Heart right ventricle (tissue), 16 donors: ENCODE measurements at regions not wholly inside any gene's neighbourhood (a gene's known extent, or its start where the extent isn't known, plus 50 kb on each side); places are given as distances from the start of the nearest gene placed in this dataset.

Experiments used
- ATAC-seq, 8 donors: fragments of 200-7000 bp; cut with Tn5 transposase; one replicate each; pipeline ENCODE4 v1.9.1; 2020; ENCODE audit warnings: mild to moderate bottlenecking in 8 of 8, moderate library complexity in 8 of 8, moderate number of reproducible peaks in 1 of 8
- DNase-seq, 2 donors: peaks; one replicate each; pipeline ENCODE4 v3.0.0-alpha.2; 2020
- H3K27ac ChIP-seq, 10 donors: fragments of 200-600 bp; sonication (generic) in 2 of 10; one replicate each; pipeline versions ENCODE4 v1.5.0 to v1.8.0; 2020 to 2022; ENCODE audit warnings: mild to moderate bottlenecking in 3 of 10
- H3K27me3 ChIP-seq, 7 donors: fragments of 200-600 bp; one replicate each; pipeline ENCODE4 v1.8.0; 2021 to 2022; ENCODE audit warnings: mild to moderate bottlenecking in 2 of 7
- H3K36me3 ChIP-seq, 9 donors: fragments of 200-600 bp; sonication (generic) in 1 of 9; one replicate each; pipeline versions ENCODE4 v1.5.0 to v1.8.0; 2020 to 2022; ENCODE audit warnings: mild to moderate bottlenecking in 2 of 9
- H3K4me1 ChIP-seq, 9 donors: fragments of 200-600 bp; sonication (generic) in 1 of 9; one replicate each; pipeline versions ENCODE4 v1.5.0 to v1.8.0; 2020 to 2022; ENCODE audit warnings: mild to moderate bottlenecking in 4 of 9
- H3K4me3 ChIP-seq, 10 donors: fragments of 200-600 bp; sonication (generic) in 2 of 10; one replicate each; pipeline versions ENCODE4 v1.5.0 to v1.8.0; 2020 to 2022; ENCODE audit warnings: mild to moderate bottlenecking in 7 of 10, moderate library complexity in 2 of 10
- H3K9me3 ChIP-seq, 11 donors: fragments of 200-600 bp in 10 of 11; sonication (generic) in 2 of 11; one replicate each; pipeline versions ENCODE4 v1.5.0 to v1.8.0; 2013 to 2022; ENCODE audit warnings: mild to moderate bottlenecking in 2 of 11, control low read depth in 1 of 11, moderate library complexity in 1 of 11
- whole genome bisulfite sequencing, 2 donors: extraction: QIAGEN DNeasy Blood & Tissue Kit; methylation state at CpG; one replicate each; pipeline ENCODE4 v1.1.7; 2013; ENCODE audit warnings: inconsistent platforms in 1 of 2; 5-methylcytosine and 5-hydroxymethylcytosine counted together
- intact Hi-C, 10 donors: fragments of 100-400 bp; cut with DNase I; formaldehyde crosslinking; loops; one replicate each; pipeline versions ENCODE4 v1.11.1 to v1.14.2; 2022
- TF ChIP-seq, protein P1 (sequence below), 9 donors: fragments of 200-600 bp; sonication (generic) in 2 of 9; IDR thresholded peaks; one replicate each; pipeline versions ENCODE4 v1.5.0 to v1.8.0; 2021 to 2022; ENCODE audit warnings: antibody characterized with exemption in 9 of 9, mild to moderate bottlenecking in 5 of 9, moderate library complexity in 1 of 9
- donor health status: Arrhythmogenic right ventricular cardiomyopathy.
- donor health status: ischemic (EF 13 %, LVEDD 7.1; RV severe dilation, severe dysfunction).
- donor health status: healthy with polysubstance abuse.
- donor health status: DM: no; HTN: yes; CAD: no.
- donor health status: DM: no; HTN: no; CAD: no.
- donor health status: ischemic (EF 25% LVEDD 6.9; RV normal size, moderate dysfunction).
- donor health status: ischemic (EF 25% LVEDD 5.7; RV mildly dilated, moderate dysfunction).
- donor health status: healthy.
- donor health status: DM: yes; HTN: yes; CAD: no.
- donor health status: Ischemic cardiomyopathy.
- donor health status: ischemic (EF 35%, LVEDD 5.7; RV mildly dilated, moderate dysfunction).
- donor health status: nonischemic (EF 11% LVEDD 7.7; RV severe dilation, severe dysfunction).
- donor health status: DM: yes; HTN: yes; CAD: no.
- donor health status: PGD.
- donor health status: ischemic (EF 29% LVEDD 5.4; RV normal size, mild dysfunction).
- donor health status: nonischemic (EF 23%, LVEDD 6.1; RV moderate dilation, normal function).

DNA sequence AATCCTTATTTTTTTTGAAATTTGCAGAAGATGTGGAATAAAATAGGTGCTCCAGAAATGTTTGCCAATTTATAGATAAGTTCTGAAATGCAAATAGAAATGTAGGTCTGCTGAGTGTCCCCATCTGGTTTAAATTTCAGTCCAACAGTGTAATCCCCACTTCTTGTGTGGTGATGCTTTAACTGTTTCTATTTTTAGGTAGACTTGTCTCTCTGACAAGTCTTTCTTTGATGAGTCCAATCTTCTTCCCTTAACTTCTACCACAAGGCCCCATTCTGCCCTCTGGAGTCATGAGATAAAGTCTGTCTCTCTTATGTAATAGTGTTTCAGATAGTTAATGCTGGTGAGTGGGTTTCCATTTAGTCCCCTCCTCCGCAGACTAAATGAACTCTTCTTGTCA, 390.4 kb downstream of the RFC3 start:
- ATAC-seq: peak in 1 of 8 donors; percentile 42
- H3K27ac ChIP-seq: no peak overlapping the region

DNA sequence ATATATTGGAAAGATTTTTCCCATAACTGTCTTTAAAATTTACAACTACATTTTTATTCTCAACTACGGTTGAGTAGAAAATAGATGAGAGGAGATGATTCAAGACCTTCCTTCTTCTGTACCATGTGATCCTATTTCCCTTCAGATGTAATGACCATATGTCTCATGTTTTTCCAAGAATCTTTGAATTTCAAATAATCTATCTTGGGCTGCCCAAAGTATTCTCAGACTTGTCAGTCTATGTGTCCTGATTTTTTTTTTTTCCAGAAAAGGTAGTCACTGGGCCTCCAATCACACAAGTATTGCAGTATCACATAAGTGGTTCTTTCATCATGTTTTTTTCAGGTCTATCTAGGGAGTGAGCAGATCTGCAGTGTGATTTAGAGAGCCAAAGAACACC, 392.4 kb downstream of the RFC3 start:
- Histone ChIP-seq H3K9me3 (peaks cover 0 to 6% (median 0%) of the 10 kb centered on the region in 11 donors), H3K4me1 (peaks cover 0 to 12% (median 0%) of the 10 kb centered on the region in 9 donors), H3K36me3 (no peaks in the 10 kb centered on the region), H3K4me3 (no peak overlapping the region), H3K27me3 (no peaks in the 10 kb centered on the region), H3K27ac (no peak overlapping the region)
- intact Hi-C loops: no loop called here
- WGBS, 2 donors: 62 to 81% methylated on average over 1 of the region's 1 CpG
- no peak for ATAC-seq
- no peak for DNase-seq
- TF ChIP-seq, protein P1, sequence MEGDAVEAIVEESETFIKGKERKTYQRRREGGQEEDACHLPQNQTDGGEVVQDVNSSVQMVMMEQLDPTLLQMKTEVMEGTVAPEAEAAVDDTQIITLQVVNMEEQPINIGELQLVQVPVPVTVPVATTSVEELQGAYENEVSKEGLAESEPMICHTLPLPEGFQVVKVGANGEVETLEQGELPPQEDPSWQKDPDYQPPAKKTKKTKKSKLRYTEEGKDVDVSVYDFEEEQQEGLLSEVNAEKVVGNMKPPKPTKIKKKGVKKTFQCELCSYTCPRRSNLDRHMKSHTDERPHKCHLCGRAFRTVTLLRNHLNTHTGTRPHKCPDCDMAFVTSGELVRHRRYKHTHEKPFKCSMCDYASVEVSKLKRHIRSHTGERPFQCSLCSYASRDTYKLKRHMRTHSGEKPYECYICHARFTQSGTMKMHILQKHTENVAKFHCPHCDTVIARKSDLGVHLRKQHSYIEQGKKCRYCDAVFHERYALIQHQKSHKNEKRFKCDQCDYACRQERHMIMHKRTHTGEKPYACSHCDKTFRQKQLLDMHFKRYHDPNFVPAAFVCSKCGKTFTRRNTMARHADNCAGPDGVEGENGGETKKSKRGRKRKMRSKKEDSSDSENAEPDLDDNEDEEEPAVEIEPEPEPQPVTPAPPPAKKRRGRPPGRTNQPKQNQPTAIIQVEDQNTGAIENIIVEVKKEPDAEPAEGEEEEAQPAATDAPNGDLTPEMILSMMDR (IDR thresholded peaks at IDR 0.05): no peak

More for the DNA sequence above, 390.4 kb downstream of the RFC3 start:
- TF ChIP-seq, protein P1 (IDR thresholded peaks at IDR 0.05): no peak
- Histone ChIP-seq H3K27me3 (no peaks in the 10 kb centered on the region), H3K4me1 (peaks cover 0 to 11% (median 0%) of the 10 kb centered on the region in 9 donors), H3K9me3 (peaks cover 0 to 6% (median 0%) of the 10 kb centered on the region in 11 donors), H3K36me3 (no peaks in the 10 kb centered on the region), H3K4me3 (no peak overlapping the region)
- 77% methylated on average over 1 of the region's 1 CpG for WGBS, 2 donors
- no peak for DNase-seq
- intact Hi-C loops: no loop called here

DNA sequence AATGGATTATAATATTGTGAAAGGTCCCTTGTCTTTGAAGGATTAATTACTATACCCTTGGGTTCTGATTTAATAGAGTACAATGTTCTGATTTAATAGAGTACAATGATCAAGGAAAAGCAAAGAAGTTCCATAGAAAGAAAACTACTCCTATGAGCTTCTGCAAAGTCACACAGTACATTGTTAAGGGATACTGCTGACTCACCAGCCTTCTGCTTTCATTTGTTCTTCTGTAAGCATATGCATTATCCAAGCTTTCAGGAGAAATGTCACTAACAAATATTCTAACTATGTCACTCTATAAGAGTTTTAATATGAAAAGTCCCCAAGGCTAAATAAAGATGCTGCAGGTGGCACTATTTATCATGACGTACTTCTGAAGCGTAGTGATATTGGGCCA, 396.7 kb downstream of the RFC3 start:
- intact Hi-C loops: no loop called here
- no peaks in the 10 kb centered on the region for H3K9me3 ChIP-seq
- ATAC-seq: no peak
- peaks cover 0 to 3% (median 0%) of the 10 kb centered on the region in 9 donors for H3K4me1 ChIP-seq
- H3K4me3 ChIP-seq: no peak overlapping the region
- H3K36me3 ChIP-seq: no peaks in the 10 kb centered on the region
- H3K27ac ChIP-seq: no peak overlapping the region
- no peak for DNase-seq
- WGBS, 2 donors: 96 to 97% methylated on average over 2 of the region's 2 CpGs
- no peaks in the 10 kb centered on the region for H3K27me3 ChIP-seq
- TF ChIP-seq, protein P1 (IDR thresholded peaks at IDR 0.05): no peak

DNA sequence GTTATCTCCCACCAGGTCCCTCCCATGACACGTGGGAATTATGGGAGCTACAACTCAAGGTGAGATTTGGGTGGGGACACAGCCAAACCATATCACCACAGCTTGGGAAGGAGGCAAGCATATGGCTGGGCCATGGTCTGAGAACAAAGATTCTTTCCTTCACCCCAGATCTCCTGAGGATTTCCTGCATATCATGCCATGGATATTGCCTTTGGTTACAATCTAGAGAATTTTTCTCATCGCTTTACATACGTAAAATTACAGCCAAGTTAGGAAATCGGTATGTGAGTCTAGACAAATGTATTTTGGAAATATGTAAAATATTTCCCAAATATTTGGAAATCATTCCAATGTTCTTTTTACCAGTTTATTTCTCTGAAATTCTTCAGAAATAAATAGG, 398.3 kb downstream of the RFC3 start:
- intact Hi-C loops: no loop called here
- no peak overlapping the region for H3K27ac ChIP-seq
- no peak overlapping the region for H3K4me3 ChIP-seq
- 88 to 93% methylated on average over 4 of the region's 4 CpGs for WGBS, 2 donors
- peaks cover 0 to 3% (median 0%) of the 10 kb centered on the region in 9 donors for H3K4me1 ChIP-seq
- H3K27me3 ChIP-seq: no peaks in the 10 kb centered on the region
- H3K36me3 ChIP-seq: no peaks in the 10 kb centered on the region
- DNase-seq (no peak), ATAC-seq (no peak)
- no peaks in the 10 kb centered on the region for H3K9me3 ChIP-seq
- TF ChIP-seq, protein P1 (IDR thresholded peaks at IDR 0.05): no peak
